HepG2 (cell line): ENCODE measurements at regions not wholly inside any gene's neighbourhood (a gene's known extent, or its start where the extent isn't known, plus 50 kb on each side); places are given as distances from the start of the nearest gene placed in this dataset.

ENCODE experiments used
- ATAC-seq: fragments of 200-7000 bp; cut with Tn5 transposase; 3 replicates; pipeline ENCODE4 v1.9.1; 2020; ENCODE audit warnings: mild to moderate bottlenecking, moderate library complexity
- BruUV-seq: library from RNA; stranded (reverse); fragments of 400-500 nt; replicated peaks from 2 replicates; lab custom pipeline; 2021; lab: Mats Ljungman, UMichigan
- CTCF ChIA-PET: fragments of 300-600 bp; formaldehyde crosslinking; extraction: SDS; loops from one replicate; lab custom pipeline; 2021; ENCODE audit warnings: low total read pairs, inconsistent platforms, low intra/inter-chr PET ratio; lab: Yijun Ruan, JAX
- POLR2A ChIA-PET: fragments of 350-600 bp; sonication (Branson Sonifier 250); formaldehyde crosslinking; loops from one replicate; lab custom pipeline; 2020; ENCODE audit warnings: antibody characterized with exemption, inconsistent platforms; lab: Yijun Ruan, JAX
- DNase-seq: peaks from one replicate; pipeline ENCODE4 v3.0.0-alpha.2; 2015; ENCODE audit warnings: low spot score
- FAIRE-seq: peaks from 3 replicates; lab custom pipeline; 2011; peaks lifted over from hg19 to GRCh38; lab: Jason Lieb, UNC
- H2AFZ ChIP-seq: one replicate; pipeline ENCODE4 v1.6.1; 2011; ENCODE audit warnings: low read length, inconsistent platforms
- H3K27ac ChIP-seq: fragments of 300-600 bp; 3 replicates; pipeline ENCODE4 v1.8.0; 2011; ENCODE audit warnings: mixed run types, mild to moderate bottlenecking, mixed read lengths, low read length, inconsistent platforms; ENCODE audit not compliant: insufficient read depth; ENCODE audit errors: extremely low read length
- H3K27me3 ChIP-seq, 2 experiments: fragments of 200-600 bp in 1 of 2; 2 replicates in 1 of 2; 3 replicates in 1 of 2; pipeline versions ENCODE4 v1.6.0 to v1.8.0; 2011; ENCODE audit warnings: low read length in 2 of 2, mild to moderate bottlenecking in 2 of 2, moderate library complexity in 2 of 2, inconsistent platforms in 1 of 2; ENCODE audit not compliant: insufficient read depth in 2 of 2, control insufficient read depth in 1 of 2
- H3K36me3 ChIP-seq, 2 experiments: fragments of 200-600 bp in 1 of 2; replicated peaks in 1 of 2; 2 replicates in 1 of 2; 3 replicates in 1 of 2; pipeline versions ENCODE4 v1.5.1 to v1.8.0; 2011; ENCODE audit warnings: low read length in 2 of 2, inconsistent platforms in 1 of 2; ENCODE audit not compliant: insufficient read depth in 2 of 2, control insufficient read depth in 1 of 2
- H3K4me1 ChIP-seq: 2 replicates; pipeline ENCODE4 v1.5.1; 2012; ENCODE audit warnings: low read length, inconsistent platforms; ENCODE audit not compliant: insufficient read depth
- H3K4me2 ChIP-seq: 2 replicates; pipeline ENCODE4 v1.6.0; 2011; ENCODE audit warnings: low read depth, low read length, inconsistent platforms
- H3K4me3 ChIP-seq, 3 experiments: fragments of 200-600 bp in 1 of 3; sonication (generic), shearing (Covaris generic) in 1 of 3; replicated peaks in 1 of 3; 2 replicates each; pipeline ENCODE4 v1.5.1; 2011 to 2016; ENCODE audit warnings: low read length in 3 of 3, inconsistent platforms in 2 of 3, low read depth in 2 of 3, mild to moderate bottlenecking in 2 of 3, control low read depth in 1 of 3, mixed read lengths in 1 of 3; ENCODE audit not compliant: insufficient read depth in 1 of 3
- H3K79me2 ChIP-seq: one replicate; pipeline ENCODE4 v1.6.1; 2011; ENCODE audit warnings: low read length, inconsistent platforms; ENCODE audit not compliant: insufficient read depth
- H3K9ac ChIP-seq: 2 replicates; pipeline ENCODE4 v1.6.0; 2011; ENCODE audit warnings: mild to moderate bottlenecking, low read depth, low read length, inconsistent platforms; ENCODE audit not compliant: insufficient read depth
- H3K9me3 ChIP-seq: 2 replicates; pipeline ENCODE4 v1.5.1; 2012; ENCODE audit warnings: mild to moderate bottlenecking, low read length
- H4K20me1 ChIP-seq: 2 replicates; pipeline ENCODE4 v1.6.0; 2011; ENCODE audit warnings: inconsistent platforms, mild to moderate bottlenecking, low read length, moderate library complexity; ENCODE audit not compliant: insufficient read depth
- GATAD1 ChIP-seq: IDR thresholded peaks from 2 replicates; pipeline ENCODE4 v1.6.1; 2016; ENCODE audit warnings: missing genetic modification reagents, missing compliant biosample characterization
- MED8 ChIP-seq: sonication (generic); formaldehyde crosslinking; IDR thresholded peaks from 2 replicates; pipeline ENCODE4 v1.8.1; 2023; ENCODE audit warnings: mild to moderate bottlenecking, missing genetic modification reagents; ENCODE audit not compliant: insufficient replicate concordance
- MYC ChIP-seq: sonication (generic); formaldehyde crosslinking; IDR thresholded peaks from 2 replicates; pipeline ENCODE4 v1.9.0; 2021; ENCODE audit warnings: missing genetic modification reagents, borderline replicate concordance
- STAT5B ChIP-seq: sonication (generic); formaldehyde crosslinking; IDR thresholded peaks from 2 replicates; pipeline ENCODE4 v1.4.0; 2020; ENCODE audit warnings: missing genetic modification reagents
- ZFYVE20 ChIP-seq: sonication (generic); formaldehyde crosslinking; IDR thresholded peaks from 2 replicates; pipeline ENCODE4 v1.8.0; 2023; ENCODE audit warnings: low read depth, mild to moderate bottlenecking, moderate library complexity, missing genetic modification reagents, borderline replicate concordance
- ZNF775 ChIP-seq: sonication (generic); formaldehyde crosslinking; IDR thresholded peaks from 2 replicates; pipeline ENCODE4 v1.4.0; 2020; ENCODE audit warnings: missing genetic modification reagents, mild to moderate bottlenecking, moderate library complexity, borderline replicate concordance
- ZNF891 ChIP-seq: sonication (generic); formaldehyde crosslinking; IDR thresholded peaks from 2 replicates; pipeline ENCODE4 v1.5.0; 2020; ENCODE audit warnings: mild to moderate bottlenecking, missing genetic modification reagents
- ZSCAN30 ChIP-seq: sonication (generic); formaldehyde crosslinking; IDR thresholded peaks from 2 replicates; pipeline ENCODE4 v1.5.0; 2020; ENCODE audit warnings: mild to moderate bottlenecking, missing genetic modification reagents
- WGBS: methylation state at CpG from one replicate; pipeline ENCODE4 v1.1.6; 2017; ENCODE audit warnings: low lambda C conversion rate; 5-methylcytosine and 5-hydroxymethylcytosine counted together
- in situ Hi-C: cut with HindIII; loops from 2 replicates; pipeline ENCODE4 v1.10.0; 2017; ENCODE audit warnings: low pct_unique_long_range_greater_than_20kb; ENCODE audit not compliant: extremely low pct_ligation_motif_present
- intact Hi-C: fragments of 100-400 bp; cut with micrococcal nuclease; formaldehyde crosslinking; loops from one replicate; pipeline ENCODE4 v1.10.0; 2022; ENCODE audit not compliant: unreplicated experiment
- TF ChIP-seq, protein P1 (sequence below): IDR thresholded peaks from 2 replicates; pipeline ENCODE4 v1.6.1; 2012; ENCODE audit warnings: inconsistent platforms
- TF ChIP-seq, protein P2 (sequence below): sonication (generic); formaldehyde crosslinking; IDR thresholded peaks from 2 replicates; pipeline ENCODE4 v1.5.0; 2020; ENCODE audit warnings: mild to moderate bottlenecking, missing genetic modification reagents, moderate library complexity

DNA sequence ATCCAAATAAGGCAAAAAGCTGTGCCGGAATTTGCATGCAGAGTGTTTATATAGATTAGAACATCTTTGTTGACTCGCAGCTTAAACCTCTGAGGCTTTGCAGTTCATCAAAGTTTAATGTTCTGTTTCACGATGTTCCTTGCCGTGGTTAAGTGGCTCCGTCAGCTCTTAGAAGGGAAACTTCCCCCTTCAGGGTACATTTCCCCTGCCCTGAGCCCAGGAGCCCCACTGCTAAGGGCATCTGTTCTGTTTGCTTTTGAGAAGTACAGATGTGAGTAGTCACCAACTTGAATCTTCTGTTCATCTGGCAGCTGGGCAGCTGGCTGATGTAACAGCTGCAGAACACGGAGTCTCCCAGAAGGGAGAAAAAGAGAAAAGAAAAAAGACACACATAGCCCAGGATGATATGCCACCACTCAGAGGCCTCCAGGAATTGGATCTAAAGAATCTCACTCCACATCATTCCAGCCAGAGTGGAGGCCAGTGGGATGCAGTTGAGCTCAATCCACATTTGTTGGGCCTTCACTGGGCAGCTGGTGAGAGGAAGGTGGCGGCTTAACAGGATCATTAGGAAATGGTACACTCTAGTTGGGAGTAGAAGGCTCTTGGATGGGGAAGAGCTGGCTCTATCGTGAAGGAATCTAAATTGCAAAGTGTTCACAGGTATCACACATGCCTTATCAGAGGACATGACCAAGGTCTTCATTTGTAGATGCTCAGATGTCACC, 178.7 kb upstream of the RBPJ start:
- H3K9ac ChIP-seq, result no peak overlapping the region
- DNase-seq (no peak), ATAC-seq (no peak), FAIRE-seq (no peak)
- no peak overlapping the region for H3K27ac ChIP-seq
- TF ChIP-seq, protein P1, sequence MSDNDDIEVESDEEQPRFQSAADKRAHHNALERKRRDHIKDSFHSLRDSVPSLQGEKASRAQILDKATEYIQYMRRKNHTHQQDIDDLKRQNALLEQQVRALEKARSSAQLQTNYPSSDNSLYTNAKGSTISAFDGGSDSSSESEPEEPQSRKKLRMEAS, result no peak
- TF ChIP-seq MYC (CRISPR knock-in tag), result no peak
- no peak overlapping the region for H2AFZ ChIP-seq
- in situ Hi-C loops, result no loop called here
- BruUV-seq, result no TSS peak
- WGBS, result 42% methylated on average over 8 of the region's 8 CpGs
- no peak overlapping the region for H3K4me2 ChIP-seq
- intact Hi-C loops, result no loop called here
- H3K27me3 ChIP-seq, result 0 out of 5 replicates have a peak, but pooled peaks cover under 1 to 5% of the 10 kb centered on the region in 2 experiments
- no peaks in the 10 kb centered on the region for H3K79me2 ChIP-seq
- peaks cover 20% of the 10 kb centered on the region for H3K4me1 ChIP-seq
- H3K4me3 ChIP-seq, result no peak overlapping the region
- H4K20me1 ChIP-seq, result no peaks in the 10 kb centered on the region
- CTCF ChIA-PET, result no interaction called here
- POLR2A ChIA-PET, result no interaction called here
- H3K9me3 ChIP-seq, result no peaks in the 10 kb centered on the region
- H3K36me3 ChIP-seq, result no peaks in the 10 kb centered on the region

- Histone ChIP-seq H3K27ac (no peak overlapping the region), H3K79me2 (no peaks in the 10 kb centered on the region), H4K20me1 (no peaks in the 10 kb centered on the region), H3K27me3 (peaks cover 0 to 5% of the 10 kb centered on the region in 2 experiments; a peak in 1 of 5 replicates), H3K36me3 (no peaks in the 10 kb centered on the region), H3K4me3 (no peak overlapping the region), H3K4me2 (no peak overlapping the region), H2AFZ (no peak overlapping the region), H3K9me3 (no peaks in the 10 kb centered on the region), H3K9ac (no peak overlapping the region), H3K4me1 (peaks cover 20% of the 10 kb centered on the region)
- ATAC-seq, result no peak
- no peak for FAIRE-seq
- no peak for DNase-seq
- BruUV-seq, result no TSS peak
- ChIA-PET POLR2A (no interaction called here), CTCF (no interaction called here)
- 27% methylated on average over 2 of the region's 2 CpGs for WGBS
- intact Hi-C loops (no loop called here), in situ Hi-C loops (no loop called here)
- TF ChIP-seq ZSCAN30 (CRISPR knock-in tag) (no peak), ZFYVE20 (CRISPR knock-in tag) (no peak), MED8 (no peak), ZNF891 (CRISPR knock-in tag) (no peak), ZNF775 (no peak), GATAD1 (CRISPR knock-in tag) (no peak), STAT5B (CRISPR knock-in tag) (no peak)
- TF ChIP-seq, protein P2, sequence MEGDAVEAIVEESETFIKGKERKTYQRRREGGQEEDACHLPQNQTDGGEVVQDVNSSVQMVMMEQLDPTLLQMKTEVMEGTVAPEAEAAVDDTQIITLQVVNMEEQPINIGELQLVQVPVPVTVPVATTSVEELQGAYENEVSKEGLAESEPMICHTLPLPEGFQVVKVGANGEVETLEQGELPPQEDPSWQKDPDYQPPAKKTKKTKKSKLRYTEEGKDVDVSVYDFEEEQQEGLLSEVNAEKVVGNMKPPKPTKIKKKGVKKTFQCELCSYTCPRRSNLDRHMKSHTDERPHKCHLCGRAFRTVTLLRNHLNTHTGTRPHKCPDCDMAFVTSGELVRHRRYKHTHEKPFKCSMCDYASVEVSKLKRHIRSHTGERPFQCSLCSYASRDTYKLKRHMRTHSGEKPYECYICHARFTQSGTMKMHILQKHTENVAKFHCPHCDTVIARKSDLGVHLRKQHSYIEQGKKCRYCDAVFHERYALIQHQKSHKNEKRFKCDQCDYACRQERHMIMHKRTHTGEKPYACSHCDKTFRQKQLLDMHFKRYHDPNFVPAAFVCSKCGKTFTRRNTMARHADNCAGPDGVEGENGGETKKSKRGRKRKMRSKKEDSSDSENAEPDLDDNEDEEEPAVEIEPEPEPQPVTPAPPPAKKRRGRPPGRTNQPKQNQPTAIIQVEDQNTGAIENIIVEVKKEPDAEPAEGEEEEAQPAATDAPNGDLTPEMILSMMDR (CRISPR knock-in tag), result no peak
These were observed 176.2 kb upstream of the RBPJ start for GRCh38 chr4:26144526-26145155.
